GM21447 (cell line): ENCODE measurements at regions not wholly inside any gene's neighbourhood (a gene's known extent, or its start where the extent isn't known, plus 50 kb on each side); places are given as distances from the start of the nearest gene placed in this dataset.

Experiments
- ATAC-seq: cut with Tn5 transposase; IDR thresholded peaks from one replicate; pipeline ENCODE4 v1.9.1; 2021; ENCODE audit not compliant: unreplicated experiment

GRCh38 chr18:60146220-60146960 lies 226.2 kb downstream of the MC4R start:
- ATAC-seq: peak; percentile 95

GRCh38 chr18:60145776-60146175 lies 226.8 kb downstream of the MC4R start:
- ATAC-seq: peak; percentile 20

GRCh38 chr18:60134806-60135205 lies 235.0 kb downstream of the PMAIP1 start:
- ATAC-seq: no peak

- no peak for ATAC-seq
Observed at GRCh38 chr18:60130284-60130683, 230.5 kb downstream of the PMAIP1 start.

DNA sequence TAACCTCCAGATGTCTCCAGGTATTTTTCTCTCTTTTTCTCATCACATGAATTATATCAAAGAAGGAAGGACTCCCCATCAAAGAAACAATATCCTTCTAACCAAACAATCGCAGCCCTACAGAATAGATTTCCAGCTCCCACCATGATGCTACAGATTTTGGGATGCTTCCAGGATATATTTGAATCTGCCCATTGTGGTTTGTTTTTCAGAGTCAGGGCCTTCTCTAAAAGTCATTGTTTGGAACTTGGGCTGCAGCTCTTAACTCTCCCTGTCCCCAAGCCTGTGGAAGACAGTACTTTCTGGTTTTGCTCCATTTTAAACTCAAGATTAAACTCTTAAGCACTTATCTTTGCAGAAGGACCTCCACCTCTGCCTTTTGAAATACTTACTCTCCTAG lies 223.2 kb downstream of the PMAIP1 start:
- no peak for ATAC-seq

DNA sequence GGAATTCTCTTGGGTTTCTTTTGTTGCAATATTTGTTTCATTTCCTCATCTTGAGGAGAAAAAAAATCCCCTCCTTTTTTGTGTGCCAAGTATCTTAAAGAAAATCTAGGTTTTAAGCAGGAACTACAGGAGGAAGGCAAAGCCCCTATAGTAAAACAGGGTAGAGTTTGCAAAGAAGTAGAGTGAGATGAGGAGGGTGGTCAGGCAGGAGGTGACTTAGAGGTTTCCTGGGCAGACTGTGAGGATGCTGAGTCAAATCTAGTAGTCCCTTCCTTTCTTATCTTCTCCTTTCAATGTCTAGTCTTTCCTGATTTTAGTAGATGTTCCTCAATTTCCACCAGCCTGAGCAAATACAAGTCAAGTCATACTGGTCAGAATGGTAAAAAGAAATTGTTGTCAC lies 222.5 kb downstream of the PMAIP1 start:
- ATAC-seq: no peak

- no peak for ATAC-seq
Observed at GRCh38 chr18:60120231-60120750, 220.5 kb downstream of the PMAIP1 start.

DNA sequence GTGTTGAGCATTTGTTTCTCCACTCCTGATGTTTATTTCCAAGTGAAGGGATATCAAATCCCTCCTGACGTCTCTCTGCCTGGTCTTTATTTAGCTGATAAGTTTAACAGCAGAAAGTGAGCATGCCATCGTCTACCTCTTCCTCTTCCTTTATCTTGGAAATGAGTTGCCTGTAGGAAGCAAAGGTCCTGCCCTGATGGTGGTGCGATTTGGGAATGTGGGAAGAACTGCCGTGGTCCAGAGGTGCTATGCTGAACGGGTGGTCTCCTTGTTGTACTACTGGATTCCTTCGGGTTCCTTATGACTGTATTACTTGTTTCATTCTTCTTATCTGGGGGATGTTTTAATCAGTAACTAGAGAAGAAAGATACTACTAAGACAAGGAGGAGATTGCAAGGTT lies 217.5 kb downstream of the PMAIP1 start:
- ATAC-seq: no peak

- no peak for ATAC-seq
Observed at GRCh38 chr18:60113396-60113795, 213.6 kb downstream of the PMAIP1 start.

DNA sequence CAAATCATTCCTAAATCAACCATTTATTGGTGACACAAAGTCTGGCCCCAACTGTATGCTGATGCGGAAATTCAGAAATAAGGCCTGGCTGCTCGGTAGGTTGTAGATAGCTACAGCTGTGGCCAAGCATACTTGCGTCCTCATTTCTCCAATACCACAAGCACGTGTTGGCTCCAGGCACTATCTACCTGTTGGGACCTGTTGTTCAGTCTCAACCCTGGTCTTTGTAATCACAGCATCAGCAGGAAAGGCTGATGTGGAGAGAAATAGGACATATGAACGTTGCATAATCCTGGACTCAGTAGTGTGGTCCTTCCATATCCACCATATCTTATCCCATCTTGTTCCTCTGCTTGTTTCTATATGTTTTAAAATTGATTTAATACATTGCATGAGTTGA lies 212.6 kb downstream of the PMAIP1 start:
- ATAC-seq: no peak

DNA sequence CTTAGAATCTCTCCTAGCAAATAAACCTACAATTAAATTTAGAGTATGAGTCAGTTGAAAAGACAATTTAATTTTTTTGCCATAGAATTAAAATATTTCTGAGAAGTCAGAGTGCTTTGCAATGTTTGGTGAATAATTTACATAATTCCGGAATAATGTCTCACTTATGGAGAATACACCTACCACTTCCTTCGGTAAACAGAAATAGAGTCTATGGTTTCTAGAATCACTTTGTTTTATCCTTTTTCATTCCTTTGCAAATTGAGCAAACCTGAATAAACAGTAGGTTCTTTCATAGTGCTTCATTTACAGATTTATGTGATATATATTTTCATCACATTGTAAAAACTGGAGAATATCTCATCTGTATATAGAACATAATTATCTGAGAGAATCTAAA lies 211.7 kb downstream of the PMAIP1 start:
- ATAC-seq: no peak

- ATAC-seq: no peak
Observed at GRCh38 chr18:60110836-60111235, 211.0 kb downstream of the PMAIP1 start.

- ATAC-seq: no peak
Observed at GRCh38 chr18:60100778-60101177, 201.0 kb downstream of the PMAIP1 start.

DNA sequence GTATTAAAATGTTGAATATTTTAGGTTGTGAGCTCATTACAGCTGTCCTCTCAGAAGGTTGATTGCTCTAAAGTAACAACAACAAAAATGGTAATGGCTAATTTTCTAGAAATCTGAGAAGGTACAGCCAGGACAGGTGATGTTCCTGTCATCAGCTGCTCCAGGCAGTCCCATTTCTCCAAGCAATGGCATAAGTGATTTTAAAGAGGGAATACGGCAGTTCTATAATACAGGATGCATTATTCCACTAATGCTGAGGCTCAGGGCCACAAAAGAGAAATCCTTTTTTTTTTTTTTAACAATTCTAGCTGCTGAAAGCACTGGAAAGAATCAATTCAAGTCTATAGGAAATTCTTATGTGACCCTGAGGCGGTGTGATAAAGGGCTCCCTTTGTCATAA lies 199.9 kb downstream of the PMAIP1 start:
- no peak for ATAC-seq

- ATAC-seq: no peak
Observed at GRCh38 chr18:60096428-60096827, 196.6 kb downstream of the PMAIP1 start.

GRCh38 chr18:60092073-60092472 lies 192.3 kb downstream of the PMAIP1 start:
- no peak for ATAC-seq

DNA sequence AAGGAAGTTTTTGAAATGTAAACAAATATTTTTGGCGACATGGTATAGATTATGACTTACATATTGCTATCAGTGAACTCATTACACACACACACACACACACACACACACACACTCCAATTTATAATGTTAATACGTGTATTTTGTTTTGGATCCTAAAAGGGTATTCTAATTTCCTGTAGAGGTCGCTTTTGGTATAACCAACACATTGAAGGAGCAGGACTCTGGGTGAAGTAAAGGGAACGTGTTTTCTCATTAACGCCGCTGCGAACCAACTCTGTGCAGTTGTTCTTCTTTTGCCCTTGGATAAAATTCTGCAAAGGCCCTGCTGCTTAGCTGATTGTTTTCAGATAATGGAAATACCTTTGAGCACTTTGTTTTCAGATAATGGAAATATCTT lies 190.4 kb downstream of the PMAIP1 start:
- ATAC-seq: peak; percentile 78

DNA sequence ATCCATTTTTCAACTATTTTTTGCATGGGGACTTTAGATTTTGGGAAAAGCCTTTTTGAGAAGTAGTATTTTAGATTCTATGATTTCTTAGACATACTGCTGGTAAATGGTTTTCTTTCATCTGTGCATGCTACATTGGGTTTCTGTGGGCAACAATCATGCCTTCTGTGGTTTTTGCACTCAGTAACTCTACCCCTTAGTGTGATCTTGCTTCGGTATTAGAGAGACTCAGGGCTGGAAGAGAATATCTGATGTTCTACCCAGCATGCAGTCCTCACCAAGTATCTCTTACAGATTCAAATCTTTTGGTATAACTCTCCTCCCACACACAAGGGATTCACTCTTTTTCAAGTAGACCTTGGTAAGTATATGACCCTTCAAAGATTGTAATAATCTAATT lies 183.0 kb downstream of the PMAIP1 start:
- no peak for ATAC-seq

DNA sequence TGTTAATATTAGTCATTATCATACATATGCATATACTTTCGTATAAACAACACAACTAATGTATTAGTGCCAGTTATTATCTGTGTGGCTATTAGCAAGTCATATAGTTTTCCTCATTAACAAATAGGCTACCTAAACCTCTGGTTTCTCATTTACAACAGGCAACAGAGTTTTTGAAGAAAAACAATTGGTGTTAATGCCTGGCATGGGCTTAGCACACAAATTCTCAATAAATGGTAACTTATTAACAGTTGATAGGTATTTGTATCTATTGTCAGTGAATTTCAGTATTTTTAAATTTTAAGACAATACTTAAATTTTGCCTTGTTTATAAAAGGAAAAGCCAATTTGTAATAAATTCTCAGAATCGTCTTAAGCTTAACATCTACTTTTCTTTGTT lies 182.5 kb downstream of the PMAIP1 start:
- no peak for ATAC-seq

GRCh38 chr18:60075477-60075876 lies 175.7 kb downstream of the PMAIP1 start:
- ATAC-seq: no peak

DNA sequence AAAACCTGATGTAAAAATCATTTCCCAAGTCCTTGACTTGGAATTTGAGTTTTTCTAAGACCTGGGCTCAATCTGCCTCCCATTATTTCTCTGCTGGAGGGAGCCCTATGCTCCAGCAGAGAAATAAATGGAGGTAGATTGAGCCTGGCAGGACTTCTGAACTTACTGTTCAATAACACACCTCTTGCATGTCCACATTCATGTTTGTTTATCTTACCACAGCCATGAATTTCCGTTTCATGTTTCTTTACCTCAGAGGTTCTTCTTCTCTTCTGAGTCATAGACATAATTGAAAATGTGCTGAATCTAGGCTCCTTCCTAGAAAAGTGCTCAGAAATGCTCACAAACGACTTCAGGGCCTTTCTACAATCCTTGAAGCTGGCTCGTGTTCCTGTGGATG lies 170.8 kb downstream of the PMAIP1 start:
- no peak for ATAC-seq

- no peak for ATAC-seq
Observed at GRCh38 chr18:60069145-60069544, 169.3 kb downstream of the PMAIP1 start.
